Tibial artery (tissue), 4 donors: ENCODE measurements at regions not wholly inside any gene's neighbourhood (a gene's known extent, or its start where the extent isn't known, plus 50 kb on each side); places are given as distances from the start of the nearest gene placed in this dataset.

Experiments used
- DNase-seq, 2 donors: peaks; one replicate each; pipeline ENCODE4 v3.0.0-alpha.2; 2019
- H3K27ac ChIP-seq, 2 donors: fragments of 200-600 bp; sonication (generic) in 1 of 2; 1 replicate in 1 of 2; 2 replicates in 1 of 2; pipeline ENCODE4 v1.5.1; 2018 to 2019; ENCODE audit warnings: mild to moderate bottlenecking in 1 of 2
- H3K27me3 ChIP-seq, 2 donors: fragments of 200-600 bp; sonication (generic) in 1 of 2; one replicate each; pipeline versions ENCODE4 v1.5.1 to v1.6.0; 2016 to 2019
- H3K36me3 ChIP-seq, 3 donors: fragments of 200-600 bp; sonication (generic) in 2 of 3; one replicate each; pipeline ENCODE4 v1.5.1; 2016 to 2019; ENCODE audit warnings: mild to moderate bottlenecking in 2 of 3
- H3K4me1 ChIP-seq, 4 donors: fragments of 200-600 bp; sonication (generic) in 2 of 4; 1 replicate in 3 of 4; 2 replicates in 1 of 4; pipeline ENCODE4 v1.5.1; 2016 to 2019
- H3K4me3 ChIP-seq, 2 donors: fragments of 200-600 bp; sonication (generic) in 1 of 2; 1 replicate in 1 of 2; 2 replicates in 1 of 2; pipeline ENCODE4 v1.5.1; 2018 to 2019; ENCODE audit warnings: mild to moderate bottlenecking in 2 of 2
- H3K9me3 ChIP-seq, 3 donors: fragments of 200-600 bp; sonication (generic) in 1 of 3; one replicate each; pipeline ENCODE4 v1.5.1; 2016 to 2019
- CTCF ChIP-seq, 2 experiments: fragments of 200-600 bp in 1 of 2; fragments of 450-650 bp in 1 of 2; IDR thresholded peaks; one replicate each; pipeline ENCODE4 v1.5.1; 2017 to 2019; ENCODE audit warnings: antibody characterized with exemption in 2 of 2, mild to moderate bottlenecking in 1 of 2, moderate library complexity in 1 of 2
- intact Hi-C: fragments of 100-400 bp; cut with DNase I; formaldehyde crosslinking; loops from one replicate; pipeline ENCODE4 v1.15.0; 2023; ENCODE audit warnings: low total_unique reads

GRCh38 chr7:81207801-81208200, 288.9 kb upstream of the SEMA3C start:
- no peaks in the 10 kb centered on the region for H3K36me3 ChIP-seq
- DNase-seq, result no peak
- intact Hi-C loops, result no loop called here
- peaks cover 0 to 9% (median 0%) of the 10 kb centered on the region in 4 donors for H3K4me1 ChIP-seq
- no peaks in the 10 kb centered on the region for H3K9me3 ChIP-seq
- H3K27ac ChIP-seq, result no peak overlapping the region
- H3K27me3 ChIP-seq, result no peaks in the 10 kb centered on the region
- no peak for TF ChIP-seq CTCF (IDR thresholded peaks at IDR 0.05)
- no peak overlapping the region for H3K4me3 ChIP-seq

GRCh38 chr7:81206667-81207360, 288.0 kb upstream of the SEMA3C start:
- H3K27ac ChIP-seq, result no peak overlapping the region
- H3K4me3 ChIP-seq, result no peak overlapping the region
- H3K9me3 ChIP-seq, result no peaks in the 10 kb centered on the region
- no peaks in the 10 kb centered on the region for H3K27me3 ChIP-seq
- DNase-seq, result no peak
- H3K36me3 ChIP-seq, result no peaks in the 10 kb centered on the region
- intact Hi-C loops, result no loop called here
- no peak for TF ChIP-seq CTCF (IDR thresholded peaks at IDR 0.05)
- H3K4me1 ChIP-seq, result peaks cover 0 to 9% (median 0%) of the 10 kb centered on the region in 4 donors

- no peaks in the 10 kb centered on the region for H3K27me3 ChIP-seq
- intact Hi-C loops, result no loop called here
- H3K4me3 ChIP-seq, result no peak overlapping the region
- DNase-seq, result no peak
- no peaks in the 10 kb centered on the region for H3K9me3 ChIP-seq
- TF ChIP-seq CTCF (IDR thresholded peaks at IDR 0.05), result no peak
- H3K4me1 ChIP-seq, result peaks cover 0 to 7% (median 0%) of the 10 kb centered on the region in 4 donors
- no peak overlapping the region for H3K27ac ChIP-seq
- no peaks in the 10 kb centered on the region for H3K36me3 ChIP-seq
Observed at GRCh38 chr7:81206217-81206616, 287.4 kb upstream of the SEMA3C start.

GRCh38 chr7:81201188-81201587, 282.3 kb upstream of the SEMA3C start:
- DNase-seq, result no peak
- no peaks in the 10 kb centered on the region for H3K4me1 ChIP-seq
- H3K9me3 ChIP-seq, result no peaks in the 10 kb centered on the region
- no peaks in the 10 kb centered on the region for H3K36me3 ChIP-seq
- H3K27ac ChIP-seq, result no peak overlapping the region
- H3K4me3 ChIP-seq, result no peak overlapping the region
- H3K27me3 ChIP-seq, result no peaks in the 10 kb centered on the region
- no peak for TF ChIP-seq CTCF (IDR thresholded peaks at IDR 0.05)
- intact Hi-C loops, result no loop called here

GRCh38 chr7:81198766-81199165, 279.9 kb upstream of the SEMA3C start:
- H3K4me1 ChIP-seq, result no peaks in the 10 kb centered on the region
- H3K36me3 ChIP-seq, result no peaks in the 10 kb centered on the region
- no peaks in the 10 kb centered on the region for H3K9me3 ChIP-seq
- no peaks in the 10 kb centered on the region for H3K27me3 ChIP-seq
- no peak for DNase-seq
- intact Hi-C loops, result no loop called here
- no peak overlapping the region for H3K4me3 ChIP-seq
- H3K27ac ChIP-seq, result no peak overlapping the region
- no peak for TF ChIP-seq CTCF (IDR thresholded peaks at IDR 0.05)

- no peak for TF ChIP-seq CTCF (IDR thresholded peaks at IDR 0.05)
- DNase-seq, result no peak
Observed at GRCh38 chr7:81197266-81197665, 278.4 kb upstream of the SEMA3C start.

More at GRCh38 chr7:81197266-81197665, 278.4 kb upstream of the SEMA3C start:
- intact Hi-C loops, result no loop called here
- H3K9me3 ChIP-seq, result no peaks in the 10 kb centered on the region
- no peaks in the 10 kb centered on the region for H3K36me3 ChIP-seq
- H3K27ac ChIP-seq, result no peak overlapping the region
- no peaks in the 10 kb centered on the region for H3K27me3 ChIP-seq
- no peaks in the 10 kb centered on the region for H3K4me1 ChIP-seq
- H3K4me3 ChIP-seq, result no peak overlapping the region
